GM19035 (cell line): ENCODE measurements at regions not wholly inside any gene's neighbourhood (a gene's known extent, or its start where the extent isn't known, plus 50 kb on each side); places are given as distances from the start of the nearest gene placed in this dataset.
"Not testable (repeated sequence)": the region's sequence is repeated elsewhere in the genome, so short reads cannot be mapped to it uniquely, and the experiment has no call there.

Experiments used
- ATAC-seq: cut with Tn5 transposase; IDR thresholded peaks from one replicate; pipeline ENCODE4 v1.9.1; 2021; ENCODE audit not compliant: unreplicated experiment

DNA sequence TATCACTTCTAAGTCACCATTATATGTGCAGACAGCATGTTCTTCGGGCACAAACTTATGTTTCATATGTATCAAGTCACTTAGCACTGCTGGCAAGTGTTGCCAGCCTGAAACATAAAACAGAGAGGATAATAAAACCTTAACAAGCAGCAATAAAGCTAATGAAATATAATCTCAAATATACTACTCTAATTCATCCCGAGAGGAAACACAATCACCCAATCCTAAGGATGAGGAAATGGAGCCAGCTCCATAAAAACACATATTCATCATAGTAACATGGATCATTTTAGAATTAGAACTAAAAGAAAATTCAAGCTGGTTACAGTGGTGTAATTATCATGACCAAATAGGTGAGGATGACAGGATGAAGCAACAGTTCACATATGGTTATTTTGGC is 1072.7 kb downstream of the EPHA3 start:
- ATAC-seq: no peak

DNA sequence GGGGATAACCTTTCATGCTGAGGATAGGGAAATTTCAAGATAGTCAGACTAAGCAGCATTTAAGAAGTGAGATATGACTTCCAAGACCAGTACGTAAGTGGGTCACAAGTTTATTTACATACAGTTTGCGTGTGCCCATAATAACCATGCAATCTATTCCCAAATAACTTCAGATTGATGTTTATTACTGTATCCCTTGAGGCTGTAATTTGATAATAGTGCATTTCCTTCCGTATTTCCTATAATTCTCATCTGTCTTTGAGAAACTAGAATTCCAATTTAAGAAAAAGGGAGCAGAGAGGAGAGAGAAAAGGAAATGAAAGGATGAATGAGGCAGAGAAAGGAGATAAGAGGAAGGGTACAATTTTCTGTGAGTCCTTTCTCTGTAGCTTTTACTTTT is 1073.1 kb downstream of the EPHA3 start:
- ATAC-seq: no peak

DNA sequence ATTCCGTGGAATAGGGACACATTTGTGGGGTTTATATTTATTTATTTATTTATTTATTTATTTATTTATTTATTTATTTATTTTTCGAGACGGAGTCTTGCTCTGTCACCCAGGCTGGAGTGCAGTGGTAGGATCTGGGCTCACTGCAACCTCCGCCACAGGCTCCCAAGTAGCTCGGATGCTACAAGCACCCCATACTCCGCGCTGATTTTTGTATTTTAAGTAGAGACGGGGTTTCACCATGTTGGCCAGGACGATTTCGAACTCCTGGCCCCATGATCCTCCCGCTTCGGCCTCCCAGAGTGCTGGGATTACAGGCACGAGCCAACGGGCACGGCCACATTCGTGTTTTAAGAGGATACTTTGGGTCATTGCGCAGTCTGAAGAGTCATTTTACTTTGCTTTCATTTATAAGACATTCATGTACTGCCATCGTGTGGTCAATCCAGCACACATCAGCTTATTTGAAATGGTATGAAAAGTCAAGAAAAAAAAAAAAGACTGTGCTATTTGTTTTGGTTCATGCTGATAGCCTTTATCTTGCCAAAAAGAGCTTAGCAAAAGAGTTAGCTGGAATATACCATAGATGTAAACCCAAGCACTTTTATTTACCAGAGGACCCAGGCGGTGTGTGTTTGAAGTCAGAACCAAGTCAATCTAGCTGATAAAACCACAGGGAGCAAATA is 1075.0 kb downstream of the EPHA3 start:
- ATAC-seq: peak; percentile 81

DNA sequence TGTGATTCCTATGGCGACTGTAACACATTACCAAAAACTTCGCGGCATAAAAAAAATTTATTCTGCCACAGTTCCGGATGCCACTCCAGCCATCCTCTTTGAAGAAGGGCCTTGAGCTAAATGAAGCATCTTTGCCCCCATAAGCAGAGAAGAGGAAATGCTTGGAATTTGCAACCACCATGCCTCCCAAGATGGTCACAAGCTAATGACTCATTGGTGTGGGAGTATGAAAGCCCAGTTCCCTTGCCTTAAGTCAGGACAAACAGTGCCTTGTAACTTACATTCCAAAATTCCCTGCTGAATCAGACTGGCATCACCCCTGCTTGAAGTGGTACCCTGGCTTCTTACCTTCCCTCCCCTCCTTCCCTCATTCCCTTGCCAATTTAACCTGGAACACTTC is 1077.4 kb downstream of the EPHA3 start:
- no peak for ATAC-seq

DNA sequence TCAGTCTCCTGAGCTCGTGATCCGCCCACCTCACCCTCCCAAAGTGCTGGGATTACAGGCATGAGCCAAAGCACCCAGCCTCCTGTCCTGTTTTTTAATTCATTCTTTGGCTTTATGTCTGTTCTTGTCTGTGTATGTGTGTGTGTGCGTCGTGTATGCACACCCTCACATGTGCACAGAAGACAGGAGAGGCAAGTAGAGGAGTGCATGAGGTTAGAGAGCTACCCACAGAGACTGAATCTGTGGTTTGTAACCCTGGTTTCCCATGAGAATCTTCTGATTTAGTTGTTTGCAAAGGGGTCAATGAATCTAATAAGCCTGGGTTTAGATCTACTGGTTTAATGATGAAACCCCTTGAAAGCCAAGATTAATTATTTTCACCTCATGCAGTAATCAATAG is 1090.0 kb downstream of the EPHA3 start:
- not testable (repeated sequence) for ATAC-seq

DNA sequence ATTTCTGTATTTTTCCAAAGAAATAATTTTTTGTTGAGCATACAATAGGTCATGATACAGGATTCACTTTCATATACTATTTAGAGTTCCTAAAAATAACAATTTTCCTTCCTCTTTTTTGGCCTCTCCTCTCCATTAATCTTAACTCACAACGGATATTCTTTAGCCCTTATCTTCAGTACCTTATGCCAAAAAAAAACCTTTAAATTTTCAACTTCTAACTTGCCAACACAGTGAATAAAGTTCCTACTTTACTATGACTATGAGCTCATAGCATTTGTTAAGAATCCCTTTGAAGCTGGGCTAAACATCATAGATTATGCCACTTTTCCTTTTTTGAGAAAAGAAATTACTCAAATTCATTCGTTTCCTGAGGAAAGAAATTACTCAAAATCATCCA is 1095.5 kb downstream of the EPHA3 start:
- not testable (repeated sequence) for ATAC-seq

DNA sequence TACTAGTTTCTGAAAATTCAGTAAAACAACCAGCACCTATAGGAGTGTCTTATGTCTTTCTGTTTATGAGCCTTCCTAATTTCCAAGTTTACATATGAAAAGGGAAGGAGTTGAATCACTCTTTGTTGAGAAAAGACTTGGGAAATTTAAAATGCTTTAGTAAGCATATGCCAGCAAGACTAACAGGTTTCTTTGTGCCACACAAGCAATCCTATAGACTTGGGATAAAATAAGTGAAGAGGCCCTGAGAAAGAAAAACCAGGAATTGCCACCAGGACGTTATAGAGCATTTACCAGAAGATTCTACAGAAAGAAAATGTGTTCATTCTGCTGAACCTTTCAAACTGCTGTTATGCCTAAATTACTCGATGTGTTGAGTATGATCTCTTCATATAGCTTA is 1099.1 kb downstream of the EPHA3 start:
- not testable (repeated sequence) for ATAC-seq

DNA sequence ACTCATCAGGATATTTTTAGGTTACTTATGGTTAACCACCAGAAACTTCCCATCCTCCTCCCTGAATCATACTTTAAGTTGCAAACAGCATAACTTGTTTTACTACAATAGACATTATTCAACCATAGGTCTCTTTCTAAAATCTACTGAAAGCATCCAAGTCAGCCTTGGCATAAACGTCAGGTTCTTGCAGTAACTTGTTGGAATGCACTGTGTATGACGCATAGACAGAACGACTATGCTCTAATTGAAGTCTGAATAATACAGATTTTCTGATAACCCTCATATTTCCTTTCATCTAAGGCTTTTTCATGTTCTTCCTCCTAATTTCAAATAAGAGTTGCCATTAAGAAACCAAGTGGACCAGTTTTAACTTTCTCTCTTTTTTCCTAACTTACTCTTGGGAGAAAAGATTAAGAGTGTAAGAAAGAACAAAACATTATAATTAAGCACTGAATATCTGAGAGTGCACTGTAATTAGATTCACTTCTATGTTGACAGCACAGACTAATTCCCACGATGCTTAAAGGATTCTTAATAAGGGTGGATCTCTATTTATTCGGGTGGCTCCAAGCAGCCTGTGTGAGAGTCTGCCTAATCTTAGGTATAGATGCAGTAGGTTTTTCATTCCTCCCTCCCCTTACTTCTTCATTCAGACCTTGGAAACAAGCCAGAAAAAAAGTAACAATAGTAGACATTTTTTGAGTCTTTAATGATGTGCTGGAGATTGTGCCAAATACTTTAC is 1100.1 kb downstream of the EPHA3 start:
- not testable (repeated sequence) for ATAC-seq

DNA sequence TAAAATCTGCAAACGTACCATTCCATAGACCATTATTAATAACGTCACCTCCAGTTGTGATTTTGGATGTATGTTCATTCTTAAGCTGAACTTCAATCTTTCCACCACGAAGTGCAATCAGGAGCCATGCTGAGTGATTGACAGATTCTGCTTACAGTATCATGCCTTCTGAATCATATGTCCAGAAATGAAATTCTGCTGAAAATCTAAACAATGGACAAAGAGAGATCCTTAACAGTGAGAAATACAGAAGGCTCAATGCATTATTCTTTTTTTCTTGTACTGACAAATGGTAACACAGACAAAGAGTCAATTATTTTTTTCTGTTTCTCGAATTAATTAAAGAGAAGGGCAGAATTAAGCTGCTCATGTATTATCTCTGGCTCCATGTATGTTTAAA is 1114.5 kb downstream of the EPHA3 start:
- no peak for ATAC-seq

DNA sequence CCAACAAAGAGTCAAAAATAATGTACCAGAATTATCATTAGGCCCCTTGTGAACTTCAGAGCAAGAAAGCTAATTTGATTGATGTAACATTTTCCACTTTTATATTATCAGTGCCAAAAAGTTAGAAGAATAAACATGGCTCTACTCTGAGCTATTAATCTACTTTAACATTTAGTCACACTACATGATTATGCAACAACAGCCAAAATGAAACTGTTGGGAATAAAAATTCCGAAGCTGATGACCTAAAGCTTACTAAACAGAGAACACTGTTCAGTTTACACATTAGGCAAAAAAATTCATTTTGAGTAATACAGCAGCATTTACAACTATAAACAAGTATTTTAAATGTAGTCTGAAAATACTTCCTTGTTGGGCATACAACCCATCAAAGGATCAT is 1134.1 kb downstream of the EPHA3 start:
- no peak for ATAC-seq

DNA sequence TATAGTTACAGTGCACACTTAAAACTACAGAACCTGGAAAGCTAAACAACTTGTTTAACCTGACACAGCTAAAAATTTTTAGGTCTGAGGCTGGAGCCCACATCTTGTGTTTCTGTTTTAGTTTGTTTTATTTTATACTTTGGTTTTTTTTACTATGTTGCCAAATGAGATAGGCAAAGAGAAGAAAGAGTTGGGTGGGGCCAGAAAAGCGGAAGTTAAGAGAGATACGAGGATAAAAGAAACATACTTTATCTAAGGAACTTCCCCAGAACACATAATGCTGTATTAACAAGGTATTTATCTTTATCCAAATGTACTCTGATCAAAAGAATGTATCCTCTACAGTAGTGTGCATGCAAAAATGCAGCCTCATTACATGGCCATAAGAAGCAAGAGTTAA is 1145.7 kb downstream of the EPHA3 start:
- no peak for ATAC-seq

DNA sequence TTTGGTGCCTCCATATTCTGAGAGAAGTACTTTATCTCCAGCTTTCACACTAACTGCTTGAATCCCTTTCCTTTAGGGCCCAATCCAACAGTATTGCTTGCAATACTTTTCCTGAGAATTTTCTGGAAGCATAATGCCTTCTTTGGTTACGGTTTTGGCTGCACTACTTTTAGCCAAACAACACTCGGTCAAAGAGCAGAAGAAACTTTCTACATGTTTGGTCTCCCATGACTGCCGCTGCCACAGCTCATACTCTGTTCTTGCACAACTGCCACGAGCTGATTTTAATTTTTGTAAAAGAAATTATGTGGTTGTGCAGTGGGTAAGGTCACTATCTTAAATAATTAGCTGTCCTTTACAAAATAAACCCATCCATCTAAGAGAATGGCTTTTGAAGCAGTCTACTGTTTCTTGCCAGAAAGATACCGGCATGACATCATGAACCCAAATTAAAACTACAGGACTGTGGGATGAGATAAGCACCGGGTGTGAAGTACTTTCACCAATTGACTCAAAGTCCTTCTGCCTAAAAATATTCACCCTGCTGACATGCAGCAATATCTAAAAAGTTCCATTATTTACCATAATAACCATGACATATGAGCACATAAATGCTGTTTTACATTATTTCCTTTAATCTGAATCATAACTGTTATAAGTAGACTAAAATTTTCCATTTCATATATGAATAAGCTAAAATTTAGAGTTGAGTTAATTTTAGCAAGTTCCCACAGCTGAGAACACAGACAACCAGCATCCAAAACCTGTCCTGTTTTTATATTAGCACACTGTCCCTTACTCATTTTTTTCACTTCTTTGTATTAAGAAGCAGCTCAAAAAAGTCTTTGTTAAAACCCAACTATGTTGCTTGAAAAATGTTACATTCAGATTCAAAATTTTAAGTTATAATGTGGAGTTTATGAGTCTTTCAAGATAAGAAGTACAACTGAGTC is 1154.3 kb downstream of the EPHA3 start:
- ATAC-seq: no peak
